ENCODE measurements at regions not wholly inside any gene's neighbourhood (a gene's known extent, or its start where the extent isn't known, plus 50 kb on each side); places are given as distances from the start of the nearest gene placed in this dataset.

- Histone ChIP-seq H3K4me3 (no peak overlapping the region), H3K27ac (no peak overlapping the region), H3K4me1 (no peaks in the 10 kb centered on the region), H3K36me3 (replicated peaks in 1 of 2; ENCODE audit: insufficient read depth in 1 of 2, low read depth in 2 of 2) (no peaks in the 10 kb centered on the region), H3K27me3 (no peaks in the 10 kb centered on the region), H3K9me3 (no peaks in the 10 kb centered on the region)
- DNase-seq = no peak
- ATAC-seq = no peak
- intact Hi-C loops (cut with DNase I) = no loop called here
- TF ChIP-seq CTCF (IDR thresholded peaks at IDR 0.05) (no peak), POLR2A (IDR thresholded peaks at IDR 0.05) (no peak)
These were observed 78.0 kb upstream of the CD163 start for GRCh38 chr12:7581625-7582024.

GRCh38 chr12:7581046-7581445 is 77.5 kb upstream of the CD163 start:
- DNase-seq = no peak
- H3K4me1 ChIP-seq = no peaks in the 10 kb centered on the region
- intact Hi-C loops (cut with DNase I) = no loop called here
- no peak overlapping the region for H3K27ac ChIP-seq
- no peak for ATAC-seq
- no peaks in the 10 kb centered on the region for H3K27me3 ChIP-seq
- WGBS, 2 donors = 31 to 50% methylated on average over 2 of the region's 2 CpGs
- H3K36me3 ChIP-seq (replicated peaks in 1 of 2; ENCODE audit: insufficient read depth in 1 of 2, low read depth in 2 of 2) = no peaks in the 10 kb centered on the region
- H3K4me3 ChIP-seq = no peak overlapping the region
- TF ChIP-seq CTCF (IDR thresholded peaks at IDR 0.05) (no peak), POLR2A (IDR thresholded peaks at IDR 0.05) (no peak)
- no peaks in the 10 kb centered on the region for H3K9me3 ChIP-seq

- ATAC-seq (no peak), DNase-seq (peak in 1 of 4 donors; percentile 48)
- H3K9me3 ChIP-seq = peaks cover 0 to 3% (median 0%) of the 10 kb centered on the region in 3 donors
- H3K27me3 ChIP-seq = no peaks in the 10 kb centered on the region
- H3K27ac ChIP-seq = peak overlapping the region in 1 of 4 donors; percentile 53
- intact Hi-C loops (cut with DNase I) = no loop called here
- no peak for TF ChIP-seq CTCF (IDR thresholded peaks at IDR 0.05)
- TF ChIP-seq POLR2A (IDR thresholded peaks at IDR 0.05) = peak in 1 of 3 donors; percentile 40
- no peaks in the 10 kb centered on the region for H3K4me1 ChIP-seq
- H3K4me3 ChIP-seq = no peak overlapping the region
- H3K36me3 ChIP-seq (replicated peaks in 1 of 2; ENCODE audit: insufficient read depth in 1 of 2, low read depth in 2 of 2) = no peaks in the 10 kb centered on the region
- 29 to 49% methylated on average over 1 of the region's 1 CpG for WGBS, 2 donors
These were observed 67.7 kb upstream of the CD163 start for GRCh38 chr12:7571257-7571656.

- peak overlapping the region in 1 of 4 donors; percentile 73 for H3K27ac ChIP-seq
- WGBS, 2 donors = 60 to 74% methylated on average over 3 of the region's 3 CpGs
- ATAC-seq = no peak
These were observed 53.6 kb upstream of the CD163 start for GRCh38 chr12:7557227-7557626.

More at GRCh38 chr12:7557227-7557626, 53.6 kb upstream of the CD163 start:
- Histone ChIP-seq H3K9me3 (no peaks in the 10 kb centered on the region), H3K27me3 (no peaks in the 10 kb centered on the region), H3K36me3 (replicated peaks in 1 of 2; ENCODE audit: insufficient read depth in 1 of 2, low read depth in 2 of 2) (no peaks in the 10 kb centered on the region), H3K4me3 (no peak overlapping the region), H3K4me1 (no peaks in the 10 kb centered on the region)
- peak in 1 of 4 donors; percentile 10 for DNase-seq
- intact Hi-C loops (cut with DNase I) = no loop called here
- TF ChIP-seq POLR2A (IDR thresholded peaks at IDR 0.05) (peak in 1 of 3 donors; percentile 8), CTCF (IDR thresholded peaks at IDR 0.05) (no peak)
